Fibroblast of skin of back (primary cell): ENCODE measurements at regions not wholly inside any gene's neighbourhood (a gene's known extent, or its start where the extent isn't known, plus 50 kb on each side); places are given as distances from the start of the nearest gene placed in this dataset.

Experiments used
- DNase-seq: peaks from one replicate; pipeline ENCODE4 v3.0.0-alpha.2; 2013

GRCh38 chr9:106277966-106278365 lies 583.6 kb downstream of the TMEM38B start:
- peak; percentile 35 for DNase-seq

- no peak for DNase-seq
Measured at GRCh38 chr9:106283769-106284168, 579.2 kb upstream of the ZNF462 start.

GRCh38 chr9:106284296-106284695 lies 578.7 kb upstream of the ZNF462 start:
- no peak for DNase-seq

GRCh38 chr9:106286249-106286648 lies 576.7 kb upstream of the ZNF462 start:
- DNase-seq, result peak; percentile 2

- peak; percentile 2 for DNase-seq
Measured at GRCh38 chr9:106287091-106287631, 575.8 kb upstream of the ZNF462 start.

GRCh38 chr9:106287731-106288130 lies 575.2 kb upstream of the ZNF462 start:
- DNase-seq, result no peak

- DNase-seq, result no peak
Measured at GRCh38 chr9:106288689-106289088, 574.3 kb upstream of the ZNF462 start.

- DNase-seq, result peak; percentile 23
Measured at GRCh38 chr9:106291786-106292185, 571.2 kb upstream of the ZNF462 start.

GRCh38 chr9:106296426-106296825 lies 566.5 kb upstream of the ZNF462 start:
- no peak for DNase-seq

- no peak for DNase-seq
Measured at GRCh38 chr9:106298997-106299396, 564.0 kb upstream of the ZNF462 start.

- no peak for DNase-seq
Measured at GRCh38 chr9:106304401-106304920, 558.5 kb upstream of the ZNF462 start.

- DNase-seq, result no peak
Measured at GRCh38 chr9:106305428-106306133, 557.4 kb upstream of the ZNF462 start.

- DNase-seq, result peak; percentile 21
Measured at GRCh38 chr9:106307670-106308069, 555.3 kb upstream of the ZNF462 start.

GRCh38 chr9:106309925-106310324 lies 553.0 kb upstream of the ZNF462 start:
- DNase-seq, result no peak

GRCh38 chr9:106310782-106311181 lies 552.2 kb upstream of the ZNF462 start:
- DNase-seq, result no peak

- no peak for DNase-seq
Measured at GRCh38 chr9:106312906-106313305, 550.1 kb upstream of the ZNF462 start.

GRCh38 chr9:106314476-106314875 lies 548.5 kb upstream of the ZNF462 start:
- DNase-seq, result no peak

GRCh38 chr9:106321394-106322180 lies 541.4 kb upstream of the ZNF462 start:
- DNase-seq, result no peak

- DNase-seq, result no peak
Measured at GRCh38 chr9:106322706-106323245, 540.2 kb upstream of the ZNF462 start.

- no peak for DNase-seq
Measured at GRCh38 chr9:106324053-106324585, 538.8 kb upstream of the ZNF462 start.

GRCh38 chr9:106324591-106325280 lies 538.2 kb upstream of the ZNF462 start:
- no peak for DNase-seq

GRCh38 chr9:106326493-106326892 lies 536.5 kb upstream of the ZNF462 start:
- DNase-seq, result no peak
